ENCODE measurements at regions not wholly inside any gene's neighbourhood (a gene's known extent, or its start where the extent isn't known, plus 50 kb on each side); places are given as distances from the start of the nearest gene placed in this dataset.

DNA sequence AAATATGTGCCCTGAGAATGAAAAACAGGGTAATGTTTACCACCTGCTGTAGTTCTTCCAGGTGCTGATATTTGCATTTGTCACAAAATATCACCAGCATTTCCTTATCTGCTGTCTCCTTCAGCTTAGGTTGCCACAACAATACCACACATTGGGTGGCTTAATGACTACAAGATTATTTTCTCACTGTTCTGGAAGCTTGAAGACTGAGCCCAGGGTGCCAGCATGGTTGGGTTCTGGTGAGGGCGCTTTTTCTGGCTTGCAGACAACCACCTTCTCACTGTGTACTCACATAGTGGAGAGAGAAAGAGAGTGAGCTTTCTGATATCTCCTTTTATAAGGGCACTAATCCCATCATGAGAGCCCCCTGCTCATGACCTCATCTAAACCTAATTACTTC lies 407.5 kb upstream of the RGPD4 start:
- TF ChIP-seq POLR2A (IDR thresholded peaks at IDR 0.05; ENCODE audit: low read depth): no peak
- TF ChIP-seq EP300 (IDR thresholded peaks at IDR 0.05): no peak

Data from esophagus muscularis mucosa (tissue), 2 donors.